ENCODE measurements at regions not wholly inside any gene's neighbourhood (a gene's known extent, or its start where the extent isn't known, plus 50 kb on each side); places are given as distances from the start of the nearest gene placed in this dataset.

GRCh38 chr12:58087423-58088127 lies 146.2 kb downstream of the ATP23 start:
- Histone ChIP-seq H3K4me1 (ENCODE audit: insufficient read depth, low read length) (no peaks in the 10 kb centered on the region), H3K27me3 (ENCODE audit: insufficient read depth, low read length) (no peaks in the 10 kb centered on the region), H3K27ac (ENCODE audit: low read depth, low read length) (no peak overlapping the region), H3K36me3 (ENCODE audit: insufficient read depth, low read length) (no peaks in the 10 kb centered on the region), H3K9me3 (ENCODE audit: control insufficient read depth in 1 of 2, low read length in 2 of 2) (no peaks in the 10 kb centered on the region), H3K4me3 (ENCODE audit: low read length in 2 of 2) (no peak overlapping the region)
- no peaks in the 10 kb centered on the region for H3K9me3 Mint-ChIP-seq
- no peaks in the 10 kb centered on the region for H3K36me3 Mint-ChIP-seq
- intact Hi-C loops (cut with micrococcal nuclease) = no loop called here
- no peak overlapping the region for H3K4me3 Mint-ChIP-seq
- POLR2A ChIA-PET (ENCODE audit: partially characterized antibody) = no interaction called here
- H3K27me3 Mint-ChIP-seq = peaks cover 15 to 22% of the 10 kb centered on the region in 2 donors
- no peak for DNase-seq
- H3K27ac Mint-ChIP-seq = no peak overlapping the region
- H3K4me1 Mint-ChIP-seq = no peaks in the 10 kb centered on the region
- CTCF ChIA-PET (ENCODE audit: partially characterized antibody) = no interaction called here

GRCh38 chr12:58089588-58089987 lies 148.2 kb downstream of the ATP23 start:
- no peaks in the 10 kb centered on the region for H3K36me3 Mint-ChIP-seq
- H3K9me3 Mint-ChIP-seq = no peaks in the 10 kb centered on the region
- intact Hi-C loops (cut with micrococcal nuclease) = no loop called here
- H3K27me3 Mint-ChIP-seq = peaks cover 17 to 22% of the 10 kb centered on the region in 2 donors
- DNase-seq = no peak
- Histone ChIP-seq H3K36me3 (ENCODE audit: insufficient read depth, low read length) (no peaks in the 10 kb centered on the region), H3K9me3 (ENCODE audit: control insufficient read depth in 1 of 2, low read length in 2 of 2) (no peaks in the 10 kb centered on the region), H3K4me1 (ENCODE audit: insufficient read depth, low read length) (no peaks in the 10 kb centered on the region), H3K27ac (ENCODE audit: low read depth, low read length) (no peak overlapping the region), H3K4me3 (ENCODE audit: low read length in 2 of 2) (no peak overlapping the region), H3K27me3 (ENCODE audit: insufficient read depth, low read length) (no peaks in the 10 kb centered on the region)
- H3K4me3 Mint-ChIP-seq = no peak overlapping the region
- H3K27ac Mint-ChIP-seq = no peak overlapping the region
- H3K4me1 Mint-ChIP-seq = no peaks in the 10 kb centered on the region
- POLR2A ChIA-PET (ENCODE audit: partially characterized antibody) = no interaction called here
- CTCF ChIA-PET (ENCODE audit: partially characterized antibody) = no interaction called here

- Mint-ChIP-seq H3K9me3 (no peaks in the 10 kb centered on the region), H3K36me3 (no peaks in the 10 kb centered on the region), H3K4me3 (no peak overlapping the region), H3K27me3 (peaks cover 17 to 20% of the 10 kb centered on the region in 2 donors), H3K27ac (no peak overlapping the region), H3K4me1 (no peaks in the 10 kb centered on the region)
- no peaks in the 10 kb centered on the region for H3K27me3 ChIP-seq (ENCODE audit: insufficient read depth, low read length)
- no peaks in the 10 kb centered on the region for H3K4me1 ChIP-seq (ENCODE audit: insufficient read depth, low read length)
- intact Hi-C loops (cut with micrococcal nuclease) = no loop called here
- H3K9me3 ChIP-seq (ENCODE audit: control insufficient read depth in 1 of 2, low read length in 2 of 2) = no peaks in the 10 kb centered on the region
- H3K27ac ChIP-seq (ENCODE audit: low read depth, low read length) = no peak overlapping the region
- no peak overlapping the region for H3K4me3 ChIP-seq (ENCODE audit: low read length in 2 of 2)
- DNase-seq = no peak
- POLR2A ChIA-PET (ENCODE audit: partially characterized antibody) = no interaction called here
- CTCF ChIA-PET (ENCODE audit: partially characterized antibody) = no interaction called here
- no peaks in the 10 kb centered on the region for H3K36me3 ChIP-seq (ENCODE audit: insufficient read depth, low read length)
Measured at GRCh38 chr12:58090685-58091084, 149.3 kb downstream of the ATP23 start.

GRCh38 chr12:58095002-58095401 lies 153.6 kb downstream of the ATP23 start:
- H3K36me3 ChIP-seq (ENCODE audit: insufficient read depth, low read length) = no peaks in the 10 kb centered on the region
- Mint-ChIP-seq H3K9me3 (peaks cover 0 to 4% (median 0%) of the 10 kb centered on the region in 8 donors), H3K27ac (no peak overlapping the region), H3K27me3 (peaks cover 12 to 26% of the 10 kb centered on the region in 2 donors), H3K36me3 (no peaks in the 10 kb centered on the region), H3K4me1 (no peaks in the 10 kb centered on the region), H3K4me3 (no peak overlapping the region)
- no peak overlapping the region for H3K4me3 ChIP-seq (ENCODE audit: low read length in 2 of 2)
- DNase-seq = no peak
- no peak overlapping the region for H3K27ac ChIP-seq (ENCODE audit: low read depth, low read length)
- intact Hi-C loops (cut with micrococcal nuclease) = no loop called here
- CTCF ChIA-PET (ENCODE audit: partially characterized antibody) = no interaction called here
- no peaks in the 10 kb centered on the region for H3K9me3 ChIP-seq (ENCODE audit: control insufficient read depth in 1 of 2, low read length in 2 of 2)
- POLR2A ChIA-PET (ENCODE audit: partially characterized antibody) = no interaction called here
- no peaks in the 10 kb centered on the region for H3K27me3 ChIP-seq (ENCODE audit: insufficient read depth, low read length)
- no peaks in the 10 kb centered on the region for H3K4me1 ChIP-seq (ENCODE audit: insufficient read depth, low read length)

- Histone ChIP-seq H3K4me3 (ENCODE audit: low read length in 2 of 2) (no peak overlapping the region), H3K27me3 (ENCODE audit: insufficient read depth, low read length) (no peaks in the 10 kb centered on the region), H3K27ac (ENCODE audit: low read depth, low read length) (no peak overlapping the region), H3K9me3 (ENCODE audit: control insufficient read depth in 1 of 2, low read length in 2 of 2) (no peaks in the 10 kb centered on the region), H3K4me1 (ENCODE audit: insufficient read depth, low read length) (no peaks in the 10 kb centered on the region), H3K36me3 (ENCODE audit: insufficient read depth, low read length) (no peaks in the 10 kb centered on the region)
- Mint-ChIP-seq H3K27me3 (peaks cover 9 to 23% of the 10 kb centered on the region in 2 donors), H3K9me3 (peaks cover 0 to 11% (median 3%) of the 10 kb centered on the region in 8 donors), H3K4me3 (no peak overlapping the region), H3K4me1 (no peaks in the 10 kb centered on the region), H3K27ac (no peak overlapping the region), H3K36me3 (no peaks in the 10 kb centered on the region)
- intact Hi-C loops (cut with micrococcal nuclease) = no loop called here
- CTCF ChIA-PET (ENCODE audit: partially characterized antibody) = no interaction called here
- no peak for DNase-seq
- POLR2A ChIA-PET (ENCODE audit: partially characterized antibody) = no interaction called here
Measured at GRCh38 chr12:58097741-58098140, 156.4 kb downstream of the ATP23 start.

- Mint-ChIP-seq H3K36me3 (no peaks in the 10 kb centered on the region), H3K9me3 (peaks cover 0 to 11% (median 3%) of the 10 kb centered on the region in 8 donors), H3K4me3 (no peak overlapping the region), H3K4me1 (no peaks in the 10 kb centered on the region), H3K27me3 (peaks cover 5 to 16% of the 10 kb centered on the region in 2 donors), H3K27ac (no peak overlapping the region)
- H3K4me3 ChIP-seq (ENCODE audit: low read length in 2 of 2) = no peak overlapping the region
- no peak for DNase-seq
- H3K36me3 ChIP-seq (ENCODE audit: insufficient read depth, low read length) = no peaks in the 10 kb centered on the region
- POLR2A ChIA-PET (ENCODE audit: partially characterized antibody) = no interaction called here
- H3K9me3 ChIP-seq (ENCODE audit: control insufficient read depth in 1 of 2, low read length in 2 of 2) = no peaks in the 10 kb centered on the region
- no peaks in the 10 kb centered on the region for H3K4me1 ChIP-seq (ENCODE audit: insufficient read depth, low read length)
- H3K27ac ChIP-seq (ENCODE audit: low read depth, low read length) = no peak overlapping the region
- CTCF ChIA-PET (ENCODE audit: partially characterized antibody) = no interaction called here
- H3K27me3 ChIP-seq (ENCODE audit: insufficient read depth, low read length) = no peaks in the 10 kb centered on the region
- intact Hi-C loops (cut with micrococcal nuclease) = no loop called here
Measured at GRCh38 chr12:58099476-58099875, 158.1 kb downstream of the ATP23 start.

GRCh38 chr12:58104351-58104755 lies 163.0 kb downstream of the ATP23 start:
- ChIA-PET CTCF (ENCODE audit: partially characterized antibody) (no interaction called here), POLR2A (ENCODE audit: partially characterized antibody) (no interaction called here)
- H3K4me1 Mint-ChIP-seq = no peaks in the 10 kb centered on the region
- H3K36me3 ChIP-seq (ENCODE audit: insufficient read depth, low read length) = no peaks in the 10 kb centered on the region
- H3K27ac ChIP-seq (ENCODE audit: low read depth, low read length) = no peak overlapping the region
- no peak overlapping the region for H3K27ac Mint-ChIP-seq
- H3K27me3 ChIP-seq (ENCODE audit: insufficient read depth, low read length) = no peaks in the 10 kb centered on the region
- no peaks in the 10 kb centered on the region for H3K4me1 ChIP-seq (ENCODE audit: insufficient read depth, low read length)
- no peaks in the 10 kb centered on the region for H3K36me3 Mint-ChIP-seq
- no peaks in the 10 kb centered on the region for H3K9me3 ChIP-seq (ENCODE audit: control insufficient read depth in 1 of 2, low read length in 2 of 2)
- H3K9me3 Mint-ChIP-seq = peaks cover 0 to 7% (median 4%) of the 10 kb centered on the region in 8 donors
- H3K4me3 ChIP-seq (ENCODE audit: low read length in 2 of 2) = no peak overlapping the region
- H3K27me3 Mint-ChIP-seq = peaks cover 3 to 7% of the 10 kb centered on the region in 2 donors
- H3K4me3 Mint-ChIP-seq = no peak overlapping the region
- intact Hi-C loops (cut with micrococcal nuclease) = no loop called here
- DNase-seq = no peak

Data from CD4-positive, alpha-beta memory T cell (primary cell).